Testis (tissue), 2 donors: ENCODE measurements at regions not wholly inside any gene's neighbourhood (a gene's known extent, or its start where the extent isn't known, plus 50 kb on each side); places are given as distances from the start of the nearest gene placed in this dataset.

Source experiments
- CTCF ChIP-seq, 3 experiments: fragments of 450-650 bp in 2 of 3; fragments of 200-600 bp in 1 of 3; sonication (generic) in 1 of 3; IDR thresholded peaks; one replicate each; pipeline ENCODE4 v1.5.1; 2016 to 2019; ENCODE audit warnings: antibody characterized with exemption in 3 of 3, mild to moderate bottlenecking in 2 of 3, moderate library complexity in 1 of 3
- POLR2A ChIP-seq: fragments of 450-650 bp; IDR thresholded peaks from one replicate; pipeline ENCODE4 v1.6.1; 2017; ENCODE audit warnings: antibody characterized with exemption, mild to moderate bottlenecking, moderate library complexity

- TF ChIP-seq POLR2A (no peak), CTCF (IDR thresholded peaks at IDR 0.05) (no peak)
Observed at GRCh38 chr10:15460661-15461060, 89.6 kb upstream of the FAM171A1 start.
